GM23338 (cell line): ENCODE measurements at regions not wholly inside any gene's neighbourhood (a gene's known extent, or its start where the extent isn't known, plus 50 kb on each side); places are given as distances from the start of the nearest gene placed in this dataset.

Experiments used
- CTCF ChIP-seq, 2 experiments: fragments of 200-600 bp in 1 of 2; sonication (generic) in 1 of 2; conservative IDR thresholded peaks; 2 replicates each; pipeline versions ENCODE4 v1.5.1 to v1.6.1; 2016 to 2017; ENCODE audit warnings: antibody characterized with exemption in 2 of 2, low read depth in 2 of 2, mild to moderate bottlenecking in 2 of 2, moderate library complexity in 1 of 2
- EZH2 ChIP-seq: fragments of 200-600 bp; sonication (generic); IDR thresholded peaks from one replicate; pipeline ENCODE4 v1.8.0; 2017; ENCODE audit warnings: antibody characterized with exemption, mild to moderate bottlenecking, low read depth; ENCODE audit not compliant: unreplicated experiment
- EZH2phosphoT487 ChIP-seq: fragments of 200-600 bp; sonication (generic); IDR thresholded peaks from one replicate; pipeline ENCODE4 v1.8.1; 2018; ENCODE audit warnings: antibody characterized with exemption; ENCODE audit not compliant: unreplicated experiment
- JUNB ChIP-seq: IDR thresholded peaks from one replicate; pipeline ENCODE4 v1.6.1; 2016; ENCODE audit warnings: antibody characterized with exemption; ENCODE audit not compliant: unreplicated experiment
- POLR2AphosphoS5 ChIP-seq: IDR thresholded peaks from 2 replicates; pipeline ENCODE4 v1.6.1; 2016; ENCODE audit warnings: antibody characterized with exemption, low read depth
- REST ChIP-seq: IDR thresholded peaks from one replicate; pipeline ENCODE4 v1.6.1; 2018; ENCODE audit warnings: antibody characterized with exemption; ENCODE audit not compliant: unreplicated experiment

GRCh38 chrX:145687146-145687545, 130.5 kb upstream of the SLITRK2 start:
- TF ChIP-seq JUNB (no peak), CTCF (conservative IDR thresholded peaks at IDR 0.05; ENCODE audit: low read depth in 2 of 2) (no peak), REST (no peak), EZH2phosphoT487 (no peak), POLR2AphosphoS5 (no peak), EZH2 (no peak)
